ENCODE measurements at regions not wholly inside any gene's neighbourhood (a gene's known extent, or its start where the extent isn't known, plus 50 kb on each side); places are given as distances from the start of the nearest gene placed in this dataset.
A peak's percentile ranks its signal among the peaks of the same experiment; 100 is the strongest.

DNA sequence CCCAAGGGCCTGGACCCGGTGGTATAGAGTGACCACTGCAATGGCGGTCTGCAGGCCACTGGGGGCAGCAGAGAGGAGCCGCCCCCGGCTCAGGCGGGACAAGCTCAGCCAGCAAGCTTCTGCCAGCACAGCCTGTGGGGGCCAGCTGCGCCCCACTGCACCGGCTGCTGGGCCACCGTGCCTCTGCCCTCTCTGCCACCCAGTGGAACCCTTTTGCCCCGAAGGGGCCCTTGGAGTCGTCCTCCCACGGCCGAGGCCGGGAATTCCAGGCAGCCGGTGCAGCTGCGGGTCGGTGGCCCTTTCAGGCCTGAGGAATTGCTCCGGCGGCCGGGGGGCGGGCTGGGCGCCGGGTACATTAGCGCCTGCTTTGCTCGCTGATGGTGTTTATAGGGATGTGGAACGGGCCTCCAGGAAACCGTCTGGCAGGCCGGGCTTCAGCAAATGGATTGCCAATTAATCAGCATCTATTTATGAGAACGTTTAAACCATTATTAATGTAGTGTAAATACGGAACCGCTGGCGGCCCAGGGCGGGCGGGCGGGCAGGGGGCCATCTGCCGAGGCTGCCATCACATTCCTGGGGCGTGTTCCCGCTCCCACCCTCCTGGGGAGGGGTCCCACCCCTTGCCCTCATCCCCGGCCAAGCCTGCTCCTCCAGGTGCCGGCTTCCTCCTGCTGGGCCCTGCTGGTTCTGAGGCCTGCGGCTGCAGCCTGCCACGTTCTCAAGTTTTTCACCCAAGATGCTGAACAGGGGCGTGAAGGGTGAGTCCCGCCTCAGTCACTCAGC is 127.4 kb downstream of the BARX1 start:
- peak; percentile 64 for DNase-seq

DNA sequence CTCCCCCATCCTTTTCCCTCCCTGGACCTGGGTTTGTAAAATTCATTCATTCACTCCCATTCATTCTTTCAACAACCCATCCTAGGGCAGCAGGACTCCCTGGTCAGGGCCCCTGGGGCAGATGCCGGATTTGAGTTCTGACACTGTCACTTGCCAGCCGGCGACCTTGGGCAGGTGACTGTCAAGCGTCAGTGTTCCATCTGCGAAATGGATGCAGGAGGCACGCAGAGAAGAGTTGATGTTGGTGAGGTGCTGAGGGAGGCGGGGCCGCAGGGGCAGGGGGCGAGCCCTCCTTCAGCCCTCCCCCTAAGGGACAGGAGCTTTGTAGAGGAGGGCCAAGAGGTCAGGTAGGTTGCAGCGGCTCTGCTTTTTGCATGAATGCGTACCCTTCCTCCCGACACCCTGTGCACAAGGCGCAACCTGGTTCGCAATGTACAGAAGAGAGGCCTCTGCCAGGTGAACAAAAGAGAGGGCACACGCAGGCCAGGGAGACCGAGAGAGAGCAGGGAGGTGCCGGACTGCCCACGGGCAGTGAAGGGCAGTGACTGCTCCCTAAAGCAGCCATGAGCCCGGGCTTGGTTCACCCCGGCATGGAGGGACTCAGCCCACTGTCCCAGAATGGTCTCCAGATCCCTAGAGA is 128.1 kb downstream of the BARX1 start:
- no peak for DNase-seq

DNA sequence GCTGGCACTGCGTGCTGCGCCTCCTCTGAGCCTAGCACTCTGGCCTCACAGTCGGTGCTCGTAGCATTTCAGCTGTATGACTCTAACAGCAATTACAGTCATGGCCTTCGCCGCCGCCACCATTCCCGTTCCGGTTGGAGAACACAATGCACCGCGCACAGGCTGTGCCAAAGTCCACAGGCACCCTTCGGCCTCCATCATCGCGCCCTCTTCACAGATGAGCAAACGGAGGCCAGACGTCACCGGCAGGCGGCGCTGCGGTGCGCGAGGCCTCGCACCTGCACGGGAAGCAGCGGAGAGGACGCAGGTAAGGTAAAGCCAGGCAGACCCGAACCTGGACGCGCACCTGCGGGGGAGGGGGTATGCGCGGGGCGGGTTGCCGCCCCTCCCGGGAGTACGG is 128.9 kb downstream of the BARX1 start:
- DNase-seq = peak; percentile 29

DNA sequence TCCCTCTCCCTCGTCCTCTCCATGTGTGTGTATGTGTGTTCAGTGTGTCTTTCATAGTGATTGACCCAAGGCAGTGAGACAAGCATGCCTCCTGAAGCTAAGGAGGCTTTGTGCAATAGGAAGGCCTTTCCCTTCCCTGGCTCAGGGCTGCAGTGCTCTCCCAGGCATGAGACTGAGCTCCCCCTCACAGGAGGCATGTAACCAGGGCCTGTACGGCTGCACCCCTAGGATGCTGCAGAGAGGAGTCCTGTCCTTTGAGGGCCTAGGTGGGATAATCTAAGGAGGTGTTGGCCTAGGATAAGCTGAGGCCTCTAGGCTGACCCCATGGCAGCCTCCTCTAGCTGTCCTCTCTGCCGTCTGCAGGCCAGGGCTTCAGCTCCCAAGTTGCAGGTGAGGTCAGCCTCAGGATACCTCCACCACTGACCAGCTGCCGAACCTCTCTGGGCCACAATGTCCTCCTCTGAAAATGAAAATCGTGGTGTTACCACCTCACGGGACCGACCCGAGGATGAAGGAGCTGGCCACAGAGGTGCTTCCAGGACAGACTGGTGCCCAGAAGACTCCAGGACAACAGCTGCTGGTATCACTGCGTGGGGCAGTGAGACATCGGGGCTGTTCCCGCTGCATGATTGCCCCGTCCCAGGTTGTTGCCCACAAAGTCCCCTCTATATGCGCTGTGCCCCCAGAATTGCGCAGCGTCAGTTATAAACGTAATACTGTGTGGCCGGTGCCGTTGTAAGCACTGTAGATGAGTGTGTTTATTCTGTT is 129.6 kb downstream of the BARX1 start:
- DNase-seq = no peak

DNA sequence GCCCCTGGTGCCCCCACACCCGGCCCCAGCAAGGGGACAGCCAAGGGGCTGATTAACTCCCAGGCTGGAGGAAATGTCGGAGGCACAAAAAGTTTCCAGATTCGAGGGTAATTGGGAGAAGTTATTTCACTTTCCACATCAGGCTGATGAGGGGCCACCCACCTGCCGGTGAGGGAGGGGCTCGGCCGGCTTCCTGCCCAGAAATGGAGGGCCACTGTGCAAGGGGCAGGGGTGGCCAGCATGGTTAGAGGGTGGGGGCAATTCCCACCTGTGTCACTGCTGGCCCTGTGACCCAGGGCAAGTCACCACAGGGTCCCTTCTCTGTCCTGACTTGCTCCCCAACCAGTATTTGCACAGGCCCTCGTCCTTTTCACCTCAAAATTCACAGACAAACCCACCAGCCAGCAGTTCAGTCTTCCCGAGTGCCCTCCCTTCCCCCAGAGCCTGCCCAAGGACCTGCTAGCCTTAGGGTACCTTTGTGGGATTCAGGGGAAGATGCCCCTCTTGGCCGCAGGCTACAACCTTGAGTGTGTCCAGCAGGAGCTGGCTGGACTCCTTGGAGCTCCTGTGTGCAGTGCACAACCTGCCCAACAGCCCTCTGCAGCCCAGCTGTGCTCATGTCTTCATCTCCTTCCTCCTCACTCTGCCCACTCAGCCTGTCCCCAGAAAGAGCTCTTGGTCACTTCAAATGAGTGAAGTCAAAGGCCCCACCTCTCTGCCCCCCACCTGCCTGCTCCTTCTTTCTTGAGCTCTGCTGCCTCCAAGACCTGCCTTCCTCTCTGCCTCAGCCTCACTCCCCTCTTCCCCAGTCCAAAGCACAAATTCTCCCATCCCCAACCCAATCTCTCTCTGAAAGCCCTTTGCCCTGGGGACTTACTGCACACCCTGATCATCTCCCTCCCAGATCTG is 130.5 kb downstream of the BARX1 start:
- DNase-seq = no peak

GRCh38 chr9:93823245-93824072 is 131.7 kb downstream of the BARX1 start:
- no peak for DNase-seq

DNA sequence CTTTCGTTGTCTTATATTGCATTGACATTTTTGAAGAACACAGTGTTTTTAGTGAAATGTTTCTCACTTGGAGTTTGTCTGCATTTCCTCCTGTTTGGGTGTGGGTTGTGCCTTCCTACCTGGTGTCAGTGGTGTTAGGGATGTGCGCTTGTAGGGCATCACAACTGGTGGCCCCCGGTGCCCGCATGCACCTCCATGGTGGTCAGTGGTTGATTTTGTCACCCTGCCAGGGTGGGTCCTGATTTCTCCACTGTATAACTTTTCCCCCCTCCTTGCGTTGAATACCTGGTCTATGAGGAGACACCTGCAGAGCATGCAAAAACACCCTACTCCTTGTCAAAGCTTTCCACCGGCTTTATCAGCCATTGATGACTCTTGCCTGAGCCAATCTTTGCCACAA is 132.9 kb downstream of the BARX1 start:
- DNase-seq = no peak

DNA sequence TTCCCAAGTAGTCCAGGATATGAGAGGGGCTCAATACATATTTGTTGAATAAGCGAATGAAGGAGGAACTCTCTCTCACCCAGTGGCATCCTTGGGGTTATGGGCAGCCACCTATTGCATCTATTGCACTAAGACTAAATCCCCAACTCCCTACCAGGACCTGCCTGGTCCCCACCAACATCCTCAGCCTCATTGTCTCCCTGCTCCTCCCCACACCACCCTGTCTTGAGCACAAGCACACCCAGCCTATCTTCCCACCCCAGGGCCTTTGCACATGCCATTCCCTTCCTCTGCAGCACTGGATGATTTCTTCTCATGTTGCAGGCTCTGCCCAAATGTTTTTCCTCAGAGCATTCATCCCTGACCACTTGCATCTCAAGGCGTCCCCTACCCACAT is 133.8 kb downstream of the BARX1 start:
- no peak for DNase-seq

DNA sequence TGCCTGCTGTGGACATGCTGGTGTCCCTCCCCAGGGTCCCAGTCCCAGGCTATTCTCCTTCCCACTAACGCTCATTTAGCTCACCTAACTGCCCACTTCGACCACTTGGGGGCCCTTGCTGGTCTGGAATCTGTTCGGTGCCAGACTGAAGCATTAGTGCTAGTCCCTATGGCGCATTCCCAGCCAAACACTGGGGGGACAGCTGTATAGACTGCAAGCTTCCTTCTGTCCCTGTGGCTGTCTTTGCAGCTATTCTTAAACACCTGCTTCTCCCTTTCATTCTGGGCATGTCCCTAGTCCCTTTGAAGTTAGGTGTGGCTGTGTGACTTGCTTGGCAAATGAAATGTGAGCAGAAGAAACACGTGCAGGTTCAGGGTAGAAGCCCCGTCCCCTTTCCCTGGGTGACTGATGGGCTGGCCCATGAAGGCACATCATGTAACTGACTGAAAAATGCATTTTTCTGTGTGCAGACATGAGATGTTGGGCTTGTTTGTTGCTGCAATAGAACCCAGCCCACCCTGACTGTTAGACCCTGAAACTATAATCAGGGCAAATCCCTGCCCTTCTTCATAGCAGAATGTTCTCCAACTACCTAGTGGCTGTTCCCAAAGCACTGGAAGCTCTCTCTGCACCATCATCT is 134.4 kb downstream of the BARX1 start:
- DNase-seq = peak; percentile 14

DNA sequence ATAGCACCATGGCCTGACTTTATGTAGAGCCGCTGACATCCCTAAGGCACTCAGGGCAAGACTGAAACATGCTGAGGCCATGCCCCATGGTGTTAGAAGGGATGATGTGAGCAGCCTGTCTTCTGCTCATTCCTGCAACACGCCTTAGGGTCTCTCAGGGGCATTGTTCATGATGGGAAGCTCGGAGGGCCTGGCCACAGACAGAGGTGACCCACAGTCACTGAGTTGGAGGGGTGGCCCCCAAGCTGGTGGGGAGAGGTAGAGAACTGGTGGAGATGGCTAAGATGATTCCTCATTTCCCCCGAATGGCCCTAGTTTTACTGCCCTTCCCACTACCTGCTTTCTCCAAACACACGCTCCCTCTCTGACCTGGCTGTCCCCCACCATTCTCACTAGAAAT is 135.2 kb downstream of the BARX1 start:
- no peak for DNase-seq

DNA sequence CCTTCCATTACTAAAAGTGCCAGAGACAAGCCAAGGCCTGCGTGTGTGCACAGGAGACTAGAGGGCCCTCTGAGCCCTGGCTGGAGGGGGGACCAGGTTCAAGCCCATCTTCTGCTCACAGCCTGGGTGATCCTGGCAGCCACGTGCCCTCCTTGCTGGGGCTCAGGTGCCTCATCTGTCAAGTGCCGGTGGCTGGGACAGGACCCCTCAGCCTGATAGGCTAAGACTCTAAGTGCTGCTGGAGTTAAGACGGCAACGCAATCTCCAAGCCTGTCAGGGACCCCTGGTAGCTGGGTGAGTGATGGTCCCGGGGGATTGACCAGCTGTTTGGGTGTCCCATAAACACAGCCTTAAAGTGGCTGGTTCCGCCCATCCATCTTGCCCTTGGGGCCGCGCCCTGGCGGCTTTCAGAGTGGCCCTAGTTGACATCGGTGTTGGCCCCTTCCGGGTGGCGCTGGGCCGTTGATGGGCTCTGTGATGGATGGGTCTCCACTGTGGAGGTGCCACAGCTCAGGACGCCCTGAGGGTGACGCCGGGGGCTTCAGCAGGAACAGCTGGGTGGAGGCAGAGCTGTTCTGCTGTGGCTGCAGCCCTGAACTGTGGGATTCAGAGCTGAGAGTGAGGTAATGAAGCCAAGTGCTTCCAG is 136.2 kb downstream of the BARX1 start:
- no peak for DNase-seq

DNA sequence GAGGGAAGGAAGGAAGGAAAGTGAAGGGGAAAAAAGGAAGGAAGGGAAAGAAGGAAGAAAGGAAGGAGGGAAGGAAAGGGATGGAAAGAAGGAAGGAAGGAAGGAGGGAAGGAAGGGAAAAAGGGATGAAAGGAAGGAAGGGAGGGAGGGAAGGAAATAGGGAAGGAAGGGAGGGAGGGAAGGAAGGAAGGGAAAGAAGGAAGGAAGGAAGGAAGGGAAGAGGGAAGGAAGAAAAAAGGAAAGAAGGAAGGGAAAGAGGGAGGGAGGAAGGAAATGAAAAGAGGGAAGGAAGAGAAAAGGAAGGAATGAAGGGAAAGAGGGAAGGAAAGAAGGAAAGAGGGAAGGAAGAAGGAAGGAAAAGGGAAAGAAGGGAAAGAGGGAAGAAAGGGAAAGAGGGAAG is 136.9 kb downstream of the BARX1 start:
- DNase-seq = no peak

DNA sequence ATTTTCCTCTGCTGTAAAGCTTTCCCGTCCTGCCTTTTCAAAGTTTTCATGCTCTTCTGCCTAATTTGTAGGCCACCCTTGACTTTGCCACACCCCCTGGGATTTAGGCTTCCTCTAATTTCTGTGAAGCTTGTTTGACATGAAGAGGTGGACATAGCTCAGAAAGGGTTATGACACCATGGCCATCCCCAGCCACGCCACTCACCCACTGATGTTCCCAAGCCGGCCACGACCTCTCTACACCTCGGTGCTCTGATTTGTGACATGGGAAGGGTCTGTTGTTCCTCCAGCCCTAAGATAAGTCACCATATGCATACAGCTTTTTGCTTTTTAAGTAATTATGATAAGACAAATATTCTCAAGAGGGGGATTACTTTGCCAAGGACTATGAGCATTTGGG is 139.5 kb downstream of the BARX1 start:
- DNase-seq = no peak

DNA sequence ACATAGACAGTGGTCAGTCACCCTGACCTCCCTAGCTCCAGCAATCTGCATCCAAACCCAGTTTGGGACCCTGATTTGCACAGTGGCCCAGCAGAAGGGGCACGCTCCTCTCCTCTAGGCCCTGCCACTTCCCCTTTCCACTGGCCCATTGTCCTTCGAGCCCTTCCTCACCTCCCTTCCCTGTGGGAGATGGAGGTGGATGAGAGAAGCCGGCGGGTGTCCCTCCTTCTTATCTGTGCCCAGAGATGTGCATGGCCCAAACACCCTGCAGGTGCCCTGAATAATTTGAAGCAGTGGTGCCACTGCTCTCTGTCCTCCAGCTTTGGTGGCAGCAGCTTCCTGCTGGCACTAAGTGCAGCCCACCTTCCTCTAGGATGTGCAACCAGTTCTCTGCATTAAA is 140.0 kb downstream of the BARX1 start:
- no peak for DNase-seq

DNA sequence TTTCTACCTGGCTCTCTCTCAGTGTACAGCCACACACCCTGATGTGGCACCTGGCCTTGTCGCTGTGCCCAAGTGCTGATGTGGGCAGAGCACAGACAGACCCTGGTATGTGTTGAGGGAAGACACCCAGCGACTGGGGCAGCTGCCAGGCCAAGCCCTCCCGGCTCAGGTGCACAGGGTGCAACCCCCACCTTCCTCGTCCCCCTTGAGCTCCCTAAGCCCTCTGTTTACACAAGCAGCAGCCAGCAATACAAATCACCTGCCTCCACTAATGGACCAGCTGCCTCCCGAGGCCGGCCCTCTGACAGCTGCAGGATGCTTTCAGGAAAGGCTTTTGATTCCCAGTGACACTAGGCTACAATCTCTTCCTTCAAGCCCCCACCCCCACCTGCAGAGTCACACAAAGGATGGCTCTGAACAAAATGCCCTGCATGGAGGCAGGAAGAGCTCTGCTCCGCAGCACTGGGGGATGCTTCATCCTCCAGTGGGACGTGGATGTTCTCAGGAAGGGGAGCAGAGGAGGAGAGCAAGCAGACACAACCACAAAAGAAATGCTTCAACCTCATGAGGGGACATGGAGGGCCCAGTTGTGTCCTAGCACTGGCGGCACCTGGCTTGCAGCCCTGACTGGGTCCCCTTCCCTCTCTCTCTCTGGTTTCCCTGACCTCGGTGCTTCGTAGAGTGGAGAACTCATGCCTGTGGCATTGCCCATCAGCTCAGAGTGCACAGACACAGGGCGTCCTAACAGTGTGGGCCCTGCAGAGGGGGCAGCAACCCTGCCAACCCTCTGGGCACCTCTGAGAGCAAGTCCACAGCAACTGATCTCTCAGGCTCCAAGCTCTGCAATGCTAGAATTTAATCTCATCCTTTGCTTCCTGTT is 140.8 kb downstream of the BARX1 start:
- peak; percentile 7 for DNase-seq

- DNase-seq = no peak
These were observed 141.7 kb downstream of the BARX1 start for GRCh38 chr9:93813221-93814076.

GRCh38 chr9:93812410-93812668 is 142.8 kb downstream of the BARX1 start:
- no peak for DNase-seq

DNA sequence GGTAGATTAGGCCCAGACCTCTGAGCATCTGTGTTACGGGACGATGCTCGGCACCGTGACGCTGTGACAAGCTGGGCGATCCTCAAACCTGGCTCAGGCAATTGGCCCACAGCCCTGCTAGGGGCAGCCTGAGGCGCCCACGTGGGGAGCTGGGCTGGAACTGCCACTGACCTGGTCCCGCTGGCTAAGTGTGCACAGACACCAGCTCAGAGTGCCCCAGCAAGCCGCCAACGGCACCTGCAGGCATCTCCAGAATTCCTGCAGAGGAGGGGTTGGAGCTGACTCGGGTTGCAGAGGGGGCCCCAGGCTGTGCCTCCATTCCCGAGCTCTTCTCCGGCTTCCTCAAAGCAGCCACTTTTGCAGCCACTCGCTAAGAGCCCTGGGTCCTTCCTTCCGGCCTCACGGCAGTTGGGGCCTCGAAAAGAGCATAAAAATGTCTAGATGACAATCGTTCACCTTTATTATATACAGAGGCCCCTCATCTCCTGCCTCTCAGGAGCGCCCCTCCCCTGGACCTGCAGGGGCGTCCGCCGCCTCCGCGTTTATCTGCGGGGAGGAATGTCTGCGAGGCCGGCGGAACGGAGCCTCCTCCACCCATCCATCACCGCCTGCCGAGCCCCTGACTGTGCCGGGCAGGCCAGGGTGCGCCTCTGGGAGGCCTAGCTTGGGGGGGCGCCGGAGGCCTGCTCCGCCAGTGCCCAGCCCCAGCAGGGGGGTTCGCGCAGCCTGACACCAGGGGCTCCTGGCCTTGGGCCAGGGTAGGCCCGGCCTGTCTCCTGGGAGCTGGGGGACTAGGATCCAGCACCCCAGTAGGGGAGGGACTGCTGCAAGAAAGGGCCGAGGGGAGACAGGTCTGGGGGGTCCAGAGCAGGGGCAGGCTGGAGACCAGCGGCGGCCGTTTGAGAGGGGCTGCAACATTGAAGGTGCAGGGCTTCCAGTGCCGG is 144.9 kb downstream of the BARX1 start:
- no peak for DNase-seq
